Right ventricle myocardium inferior (tissue), 1 donor: ENCODE measurements at regions not wholly inside any gene's neighbourhood (a gene's known extent, or its start where the extent isn't known, plus 50 kb on each side); places are given as distances from the start of the nearest gene placed in this dataset.

Experiments used
- ATAC-seq: fragments of 200-7000 bp; cut with Tn5 transposase; one replicate; pipeline ENCODE4 v1.9.1; 2020; ENCODE audit warnings: mild to moderate bottlenecking, moderate library complexity
- DNase-seq: peaks from one replicate; pipeline ENCODE4 v3.0.0; 2021; ENCODE audit errors: missing footprints
- intact Hi-C: fragments of 100-400 bp; cut with DNase I; formaldehyde crosslinking; loops from one replicate; pipeline ENCODE4 v1.11.0; 2022
- donor health status: DM: no; HTN: yes; CAD: no; lungs with severe emphysema.

DNA sequence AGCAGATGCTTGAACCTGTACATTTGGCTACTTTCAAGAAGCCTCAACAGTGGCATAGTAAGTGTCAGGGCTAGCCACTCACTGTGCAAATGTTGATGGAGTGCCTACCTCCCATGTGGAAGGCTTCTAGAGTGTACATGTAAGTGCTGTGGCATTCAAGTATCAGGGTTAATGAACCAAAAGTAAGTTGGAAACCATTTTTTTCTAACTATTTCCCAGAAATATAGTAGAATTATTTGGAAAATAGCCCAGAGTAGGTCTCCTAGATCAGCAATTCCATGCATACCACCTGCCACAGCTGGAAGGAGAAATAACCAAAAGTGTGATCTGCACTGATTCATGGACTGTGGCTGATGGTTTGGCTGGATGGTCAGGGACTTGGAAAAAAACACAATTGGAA lies 53.3 kb downstream of the FOXD1 start:
- DNase-seq (no peak), ATAC-seq (no peak)
- intact Hi-C loops: no loop called here

DNA sequence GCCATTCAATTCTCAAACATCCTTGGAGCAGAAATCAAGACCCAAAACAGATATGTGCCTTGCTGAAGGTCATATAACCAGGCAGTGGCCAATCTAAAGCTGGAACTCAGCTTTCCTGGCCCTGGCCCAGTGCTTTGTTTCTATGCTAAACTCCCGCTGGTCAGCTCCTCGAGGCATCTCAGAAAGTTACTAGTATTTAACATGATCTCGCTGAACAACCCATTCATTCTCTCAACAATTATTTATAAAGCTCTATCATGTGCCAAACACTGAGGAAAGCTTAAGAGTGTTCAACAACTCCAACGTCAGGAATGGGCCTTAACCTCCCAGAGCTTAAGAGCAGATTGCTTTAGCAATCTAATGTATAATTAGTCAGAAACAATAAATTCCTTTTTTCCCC lies 54.0 kb downstream of the FOXD1 start:
- no peak for DNase-seq
- intact Hi-C loops: no loop called here
- no peak for ATAC-seq

- intact Hi-C loops: no loop called here
- ATAC-seq (no peak), DNase-seq (no peak)
These were observed 54.7 kb downstream of the FOXD1 start for GRCh38 chr5:73393611-73394489.

- no peak for DNase-seq
- intact Hi-C loops: no loop called here
- ATAC-seq: no peak
These were observed 55.8 kb downstream of the FOXD1 start for GRCh38 chr5:73392775-73393174.

GRCh38 chr5:73391441-73391881 lies 57.1 kb downstream of the FOXD1 start:
- ATAC-seq (no peak), DNase-seq (no peak)
- intact Hi-C loops: no loop called here

DNA sequence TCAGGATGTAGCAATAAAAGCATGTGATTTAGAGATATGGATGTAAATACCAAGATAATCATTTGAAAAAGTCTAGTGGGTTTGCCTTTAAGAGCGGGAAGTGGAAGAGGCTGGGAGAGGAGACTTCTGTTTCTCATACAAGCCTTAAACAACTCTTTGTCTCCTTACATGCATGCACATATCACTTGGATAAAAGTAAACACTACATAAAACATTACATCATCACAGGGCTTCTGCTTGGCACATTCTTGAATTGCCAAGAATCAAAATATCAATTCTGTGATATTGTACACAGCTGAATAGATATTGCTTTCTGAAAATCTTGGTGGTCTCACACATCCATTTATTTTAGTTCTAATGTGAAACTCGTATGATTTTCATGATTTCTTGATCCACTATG lies 57.6 kb downstream of the FOXD1 start:
- intact Hi-C loops: no loop called here
- ATAC-seq: no peak
- DNase-seq: no peak

DNA sequence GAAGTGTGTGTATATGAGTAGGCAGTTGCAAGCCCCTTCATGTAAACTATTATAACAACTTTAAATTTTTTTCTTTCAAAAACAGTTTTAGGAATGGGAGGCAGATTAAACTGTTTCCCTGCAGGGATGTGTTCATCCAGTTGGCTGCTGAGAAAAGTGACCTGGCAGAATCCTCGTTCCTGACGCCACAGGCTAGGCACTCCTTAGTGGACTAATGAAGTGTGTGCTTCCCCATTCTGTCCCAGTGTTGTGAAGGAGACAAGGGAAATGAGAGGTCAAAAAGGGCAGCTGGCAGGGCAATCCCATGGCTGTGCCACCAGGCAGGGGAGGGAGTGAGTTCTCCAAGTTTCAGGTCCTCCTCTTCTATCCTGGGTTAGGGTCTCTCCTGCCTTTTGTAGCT lies 59.8 kb downstream of the FOXD1 start:
- intact Hi-C loops: no loop called here
- ATAC-seq (no peak), DNase-seq (no peak)

- no peak for ATAC-seq
- intact Hi-C loops: no loop called here
- no peak for DNase-seq
These were observed 60.3 kb downstream of the FOXD1 start for GRCh38 chr5:73388306-73388684.

DNA sequence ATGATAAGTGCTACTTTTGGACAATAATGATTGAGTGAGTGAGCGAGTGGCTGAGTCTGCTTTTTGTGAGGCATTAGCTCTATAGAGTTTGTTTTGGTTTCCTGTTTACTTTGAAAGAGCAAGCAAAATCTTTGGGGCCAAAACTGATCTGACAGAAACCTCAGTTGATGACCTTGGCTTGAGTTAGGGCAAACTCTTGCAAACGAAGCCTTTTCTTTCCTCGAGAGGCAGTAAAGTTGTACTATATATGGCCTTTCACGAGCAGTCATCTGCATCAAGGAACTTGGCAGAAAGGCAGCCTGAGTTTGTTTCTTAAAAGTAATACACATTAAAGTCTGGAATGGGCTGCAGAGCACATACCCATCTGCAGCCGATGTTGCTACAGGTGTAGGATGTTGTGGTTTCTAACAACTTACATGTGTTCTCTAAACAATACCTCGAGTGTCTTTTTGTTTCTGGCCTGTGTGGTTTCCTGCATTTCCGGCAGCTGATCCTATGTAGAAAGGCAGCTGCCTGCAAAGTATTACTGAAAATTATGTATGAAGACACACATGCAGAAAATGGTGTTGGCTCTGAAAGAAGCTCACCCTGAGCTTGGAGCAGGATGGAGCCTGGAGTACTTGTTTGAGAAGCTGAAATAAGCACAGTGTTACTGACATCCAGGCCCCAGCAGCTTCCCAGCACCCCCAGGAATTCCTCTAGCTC lies 60.8 kb downstream of the FOXD1 start:
- no peak for DNase-seq
- intact Hi-C loops: no loop called here
- ATAC-seq: no peak

DNA sequence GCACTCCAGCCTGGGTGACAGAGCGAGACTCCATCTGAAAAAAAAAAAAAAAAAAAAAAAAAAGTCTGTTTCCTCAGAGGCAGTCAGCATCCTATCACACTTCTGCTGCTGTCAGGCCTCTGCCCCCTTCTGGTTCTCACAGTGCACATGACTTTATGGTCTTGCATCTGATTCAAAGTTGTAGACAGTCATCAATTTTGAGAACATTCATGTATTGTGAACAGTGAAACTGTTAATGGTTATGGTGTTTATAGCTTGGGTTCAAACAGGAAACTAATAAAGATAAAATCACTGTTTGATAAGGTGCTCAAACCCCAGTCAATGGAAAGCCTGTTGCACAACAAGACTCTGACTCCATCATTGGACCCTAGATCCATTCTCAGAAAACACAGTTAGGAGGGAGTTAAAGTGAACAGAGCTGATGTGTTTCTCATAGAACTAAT lies 61.4 kb downstream of the FOXD1 start:
- ATAC-seq: no peak
- intact Hi-C loops: no loop called here
- no peak for DNase-seq

- intact Hi-C loops: no loop called here
- DNase-seq: no peak
- ATAC-seq: no peak
These were observed 63.7 kb downstream of the FOXD1 start for GRCh38 chr5:73384861-73385260.

DNA sequence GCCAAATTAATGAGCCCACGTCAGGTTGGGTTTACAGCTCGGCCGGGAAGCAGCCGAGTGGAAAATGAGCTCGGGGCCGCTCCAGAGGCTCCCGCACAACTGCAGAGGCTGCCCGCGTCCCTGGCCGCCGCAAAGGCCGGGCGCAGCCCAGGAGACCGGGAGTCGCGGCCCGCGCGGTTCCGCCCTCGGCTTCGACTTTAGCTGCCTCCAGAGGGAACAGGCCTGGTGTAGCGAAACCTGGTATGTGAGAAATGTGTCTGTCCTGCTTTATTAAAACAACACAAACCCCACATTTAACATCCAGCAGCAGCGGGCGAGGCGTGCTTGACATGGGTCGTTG lies 66.2 kb downstream of the FOXD1 start:
- intact Hi-C loops: no loop called here
- DNase-seq: no peak
- ATAC-seq: no peak

- DNase-seq: no peak
- ATAC-seq: no peak
- intact Hi-C loops: no loop called here
These were observed 66.8 kb downstream of the FOXD1 start for GRCh38 chr5:73381590-73382400.

DNA sequence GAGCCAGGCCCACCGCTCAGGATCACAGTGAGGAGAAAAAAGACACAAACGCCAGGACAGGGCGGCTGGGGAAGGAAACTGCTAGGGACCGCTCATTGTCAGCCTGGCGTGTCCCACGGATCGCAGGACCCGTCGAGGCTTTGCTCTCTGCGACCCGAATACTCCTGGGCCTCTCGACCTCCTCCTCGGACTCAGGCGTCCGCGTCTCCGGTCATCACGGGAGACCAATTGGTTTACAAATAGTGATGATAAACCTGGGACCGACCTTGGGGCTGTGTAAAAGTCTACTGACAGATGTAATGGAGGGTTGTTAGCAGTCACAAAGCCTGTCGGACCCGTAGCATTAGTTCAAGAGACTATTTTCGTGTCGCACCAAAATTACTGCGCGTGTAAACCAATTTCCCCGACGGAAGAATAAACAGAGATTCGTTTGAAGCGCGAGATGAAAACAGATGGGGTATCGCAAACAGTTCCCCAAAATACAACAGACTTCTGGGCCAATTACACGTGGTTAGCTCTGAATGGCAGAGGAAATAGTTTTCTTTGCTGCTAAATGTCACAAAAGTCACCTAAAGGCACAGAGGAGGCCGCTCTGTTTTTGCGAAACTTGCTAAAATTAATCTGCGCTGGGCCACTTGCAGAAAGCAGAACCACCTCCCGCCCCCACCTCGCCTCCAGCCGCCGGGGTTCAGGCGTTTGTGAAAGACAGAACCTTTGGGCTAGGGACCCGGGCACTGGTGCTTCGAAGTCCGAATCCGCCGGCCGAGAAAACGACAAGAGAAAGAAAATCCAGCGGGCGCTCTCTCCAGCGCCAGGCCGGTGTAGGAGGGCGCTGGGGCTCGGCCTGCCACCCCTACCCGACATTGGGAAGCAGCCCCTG lies 67.6 kb downstream of the FOXD1 start:
- DNase-seq: no peak
- no peak for ATAC-seq
- intact Hi-C loops: no loop called here

GRCh38 chr5:73380041-73380440 lies 68.5 kb downstream of the FOXD1 start:
- intact Hi-C loops: no loop called here
- ATAC-seq: no peak
- no peak for DNase-seq

- intact Hi-C loops: no loop called here
- no peak for ATAC-seq
- DNase-seq: no peak
These were observed 69.1 kb downstream of the FOXD1 start for GRCh38 chr5:73379435-73379834.

DNA sequence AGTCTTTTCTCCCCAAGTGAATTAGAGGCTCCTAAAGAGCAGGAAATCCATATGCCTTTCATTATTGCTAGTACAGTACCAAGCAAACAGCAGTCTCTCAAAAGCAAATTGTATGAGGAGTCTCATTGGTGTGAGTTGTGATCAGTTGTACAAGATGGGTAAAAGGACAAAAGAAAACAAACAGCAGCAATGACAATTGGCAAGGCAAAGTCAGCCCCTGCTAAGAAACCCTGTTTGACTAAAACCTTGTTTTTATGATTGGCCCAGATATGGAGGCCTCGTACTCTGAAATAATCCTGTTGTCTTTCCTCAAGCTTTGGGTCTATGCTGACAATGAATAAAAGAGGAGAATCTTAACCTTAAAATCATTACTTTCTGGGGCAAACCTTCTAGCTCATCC lies 69.8 kb downstream of the FOXD1 start:
- DNase-seq: no peak
- intact Hi-C loops: no loop called here
- ATAC-seq: no peak

DNA sequence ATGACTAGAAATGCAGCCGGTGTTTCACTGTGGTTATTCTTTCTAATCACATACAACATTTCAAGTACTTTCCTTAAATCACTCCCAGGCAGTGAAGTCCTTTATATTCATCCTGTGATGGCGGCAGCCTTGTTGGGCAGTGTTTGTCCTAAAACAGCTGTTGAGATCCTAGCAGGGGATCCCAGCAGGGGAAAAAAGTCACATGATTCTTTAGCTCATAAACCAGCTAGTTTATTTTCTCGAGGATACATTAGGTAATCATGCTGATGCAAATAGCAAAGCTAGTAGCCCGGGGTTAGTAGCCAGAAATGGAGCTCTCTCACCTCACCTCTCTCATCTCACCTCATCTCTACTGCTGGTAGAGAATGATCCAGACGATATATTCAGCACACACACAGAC lies 70.5 kb downstream of the FOXD1 start:
- no peak for DNase-seq
- no peak for ATAC-seq
- intact Hi-C loops: no loop called here
